Ovary (tissue), 7 donors: ENCODE measurements at regions not wholly inside any gene's neighbourhood (a gene's known extent, or its start where the extent isn't known, plus 50 kb on each side); places are given as distances from the start of the nearest gene placed in this dataset.
"Not testable (repeated sequence)": the region's sequence is repeated elsewhere in the genome, so short reads cannot be mapped to it uniquely, and the experiment has no call there.

Experiments
- DNase-seq, 5 donors: peaks; one replicate each; pipeline ENCODE4 v3.0.0-alpha.2; 2019 to 2020
- H3K27ac ChIP-seq, 2 donors: fragments of 200-600 bp; one replicate each; pipeline versions ENCODE4 v1.5.1 to v1.8.0; 2019 to 2022
- H3K27me3 ChIP-seq: fragments of 200-600 bp; one replicate; pipeline ENCODE4 v1.8.0; 2022
- H3K36me3 ChIP-seq: fragments of 200-600 bp; sonication (generic); one replicate; pipeline ENCODE4 v1.5.1; 2019
- H3K4me1 ChIP-seq: one replicate; pipeline ENCODE4 v1.8.1; 2013; ENCODE audit warnings: mild to moderate bottlenecking, moderate library complexity; ENCODE audit not compliant: insufficient read depth
- H3K4me3 ChIP-seq: fragments of 200-600 bp; sonication (generic); one replicate; pipeline ENCODE4 v1.5.1; 2017
- H3K9me3 ChIP-seq, 2 donors: fragments of 200-600 bp in 1 of 2; sonication (generic) in 1 of 2; one replicate each; pipeline versions ENCODE4 v1.5.1 to v1.8.1; 2013 to 2019; ENCODE audit warnings: mild to moderate bottlenecking in 1 of 2, moderate library complexity in 1 of 2
- CTCF ChIP-seq, 3 donors: fragments of 450-650 bp in 2 of 3; fragments of 200-600 bp in 1 of 3; IDR thresholded peaks; one replicate each; pipeline versions ENCODE4 v1.5.1 to v1.8.0; 2016 to 2022; ENCODE audit warnings: antibody characterized with exemption in 3 of 3, mild to moderate bottlenecking in 1 of 3
- EP300 ChIP-seq: sonication (generic); formaldehyde crosslinking; IDR thresholded peaks from one replicate; pipeline ENCODE4 v1.6.1; 2017; ENCODE audit warnings: antibody characterized with exemption
- POLR2A ChIP-seq: fragments of 450-650 bp; IDR thresholded peaks from one replicate; pipeline ENCODE4 v1.6.1; 2017; ENCODE audit warnings: antibody characterized with exemption, mild to moderate bottlenecking, moderate library complexity
- WGBS, 3 donors: extraction: QIAGEN DNeasy Blood & Tissue Kit in 1 of 3; methylation state at CpG; one replicate each; pipeline versions ENCODE4 v1.1.5 to v1.1.7; 2013 to 2017; 5-methylcytosine and 5-hydroxymethylcytosine counted together
- intact Hi-C, 4 donors: fragments of 100-400 bp; cut with DNase I; formaldehyde crosslinking; loops; one replicate each; pipeline versions ENCODE4 v1.11.0 to v1.15.1; 2022 to 2023
- donor health status: DM: no; HTN: no; CAD: no; lungs with moderate emphysema.
- donor health status: DM: no; HTN: no; CAD: no.
- donor health status: Bipolar disorder and iron deficiency.
- donor health status: DM: no; HTN: no; CAD: no.
- donor health status: DM: yes; HTN: yes; CAD: no.

GRCh38 chr16:11414815-11415775, 69.8 kb downstream of the RMI2 start:
- no peak overlapping the region for H3K4me3 ChIP-seq

GRCh38 chr16:11416228-11417001, 71.2 kb downstream of the RMI2 start:
- intact Hi-C loops = no loop called here
- 67 to 79% (median 68%) methylated on average over 16 of the region's 16 CpGs for WGBS, 3 donors

More at GRCh38 chr16:11414815-11415775, 69.8 kb downstream of the RMI2 start:
- H3K9me3 ChIP-seq = no peaks in the 10 kb centered on the region
- TF ChIP-seq POLR2A (no peak), CTCF (IDR thresholded peaks at IDR 0.05) (no peak), EP300 (no peak)
- no peaks in the 10 kb centered on the region for H3K4me1 ChIP-seq
- no peaks in the 10 kb centered on the region for H3K36me3 ChIP-seq
- no peak for DNase-seq
- H3K27ac ChIP-seq = no peak overlapping the region
- no peaks in the 10 kb centered on the region for H3K27me3 ChIP-seq
- intact Hi-C loops = loop anchor here in 1 of 4 donors (5.0 kb wide), 1 partner anchor 82 kb away; no protein-coding TSS in a partner anchor
- 65 to 70% (median 69%) methylated on average over 21 of the region's 21 CpGs for WGBS, 3 donors

GRCh38 chr16:11417487-11417886, 72.2 kb downstream of the RMI2 start:
- WGBS, 3 donors = 83 to 93% (median 86%) methylated on average over 7 to 10 of the region's 10 CpGs
- TF ChIP-seq EP300 (no peak), CTCF (IDR thresholded peaks at IDR 0.05) (no peak), POLR2A (no peak)

More at GRCh38 chr16:11416228-11417001, 71.2 kb downstream of the RMI2 start:
- Histone ChIP-seq H3K36me3 (no peaks in the 10 kb centered on the region), H3K9me3 (no peaks in the 10 kb centered on the region), H3K4me3 (no peak overlapping the region), H3K27ac (no peak overlapping the region), H3K4me1 (no peaks in the 10 kb centered on the region), H3K27me3 (no peaks in the 10 kb centered on the region)
- DNase-seq = no peak
- no peak for TF ChIP-seq CTCF (IDR thresholded peaks at IDR 0.05)

GRCh38 chr16:11418506-11418905, 73.2 kb downstream of the RMI2 start:
- no peaks in the 10 kb centered on the region for H3K4me1 ChIP-seq
- 82 to 95% (median 87%) methylated on average over 4 of the region's 4 CpGs for WGBS, 3 donors

More at GRCh38 chr16:11417487-11417886, 72.2 kb downstream of the RMI2 start:
- no peak for DNase-seq
- Histone ChIP-seq H3K9me3 (no peaks in the 10 kb centered on the region), H3K36me3 (no peaks in the 10 kb centered on the region), H3K27me3 (no peaks in the 10 kb centered on the region), H3K4me3 (no peak overlapping the region), H3K4me1 (no peaks in the 10 kb centered on the region), H3K27ac (no peak overlapping the region)
- intact Hi-C loops = no loop called here

GRCh38 chr16:11420067-11420466, 74.8 kb downstream of the RMI2 start:
- H3K4me3 ChIP-seq, intact Hi-C loops, H3K27me3 ChIP-seq, H3K9me3 ChIP-seq, H3K4me1 ChIP-seq, H3K36me3 ChIP-seq, DNase-seq, H3K27ac ChIP-seq: not testable (repeated sequence)
- 64 to 100% (median 69%) methylated on average over 4 of the region's 4 CpGs for WGBS, 3 donors

More at GRCh38 chr16:11418506-11418905, 73.2 kb downstream of the RMI2 start:
- no peak for DNase-seq
- intact Hi-C loops = no loop called here
- no peak overlapping the region for H3K4me3 ChIP-seq
- no peaks in the 10 kb centered on the region for H3K27me3 ChIP-seq
- H3K27ac ChIP-seq = no peak overlapping the region
- no peak for TF ChIP-seq CTCF (IDR thresholded peaks at IDR 0.05)
- no peak for TF ChIP-seq POLR2A
- TF ChIP-seq EP300 = no peak
- no peaks in the 10 kb centered on the region for H3K36me3 ChIP-seq
- no peaks in the 10 kb centered on the region for H3K9me3 ChIP-seq
